Body of pancreas (tissue), 4 donors: ENCODE measurements at regions not wholly inside any gene's neighbourhood (a gene's known extent, or its start where the extent isn't known, plus 50 kb on each side); places are given as distances from the start of the nearest gene placed in this dataset.

Experiments
- CTCF ChIP-seq, 7 experiments: fragments of 450-650 bp in 4 of 7; fragments of 200-600 bp in 3 of 7; sonication (generic) in 3 of 7; IDR thresholded peaks; one replicate each; pipeline ENCODE4 v1.5.1; 2016 to 2019; ENCODE audit warnings: antibody characterized with exemption in 7 of 7
- POLR2A ChIP-seq, 3 donors: fragments of 450-650 bp; IDR thresholded peaks; one replicate each; pipeline ENCODE4 v1.6.1; 2016; ENCODE audit warnings: antibody characterized with exemption in 3 of 3, mild to moderate bottlenecking in 2 of 3

- no peak for TF ChIP-seq CTCF (IDR thresholded peaks at IDR 0.05)
- no peak for TF ChIP-seq POLR2A (IDR thresholded peaks at IDR 0.05)
Measured at GRCh38 chr14:80393766-80394165, 182.5 kb upstream of the DIO2 start.
